ENCODE measurements at regions not wholly inside any gene's neighbourhood (a gene's known extent, or its start where the extent isn't known, plus 50 kb on each side); places are given as distances from the start of the nearest gene placed in this dataset.

GRCh38 chr16:85237817-85238216 lies 125.5 kb upstream of the CIBAR2 start:
- TF ChIP-seq, protein P1, sequence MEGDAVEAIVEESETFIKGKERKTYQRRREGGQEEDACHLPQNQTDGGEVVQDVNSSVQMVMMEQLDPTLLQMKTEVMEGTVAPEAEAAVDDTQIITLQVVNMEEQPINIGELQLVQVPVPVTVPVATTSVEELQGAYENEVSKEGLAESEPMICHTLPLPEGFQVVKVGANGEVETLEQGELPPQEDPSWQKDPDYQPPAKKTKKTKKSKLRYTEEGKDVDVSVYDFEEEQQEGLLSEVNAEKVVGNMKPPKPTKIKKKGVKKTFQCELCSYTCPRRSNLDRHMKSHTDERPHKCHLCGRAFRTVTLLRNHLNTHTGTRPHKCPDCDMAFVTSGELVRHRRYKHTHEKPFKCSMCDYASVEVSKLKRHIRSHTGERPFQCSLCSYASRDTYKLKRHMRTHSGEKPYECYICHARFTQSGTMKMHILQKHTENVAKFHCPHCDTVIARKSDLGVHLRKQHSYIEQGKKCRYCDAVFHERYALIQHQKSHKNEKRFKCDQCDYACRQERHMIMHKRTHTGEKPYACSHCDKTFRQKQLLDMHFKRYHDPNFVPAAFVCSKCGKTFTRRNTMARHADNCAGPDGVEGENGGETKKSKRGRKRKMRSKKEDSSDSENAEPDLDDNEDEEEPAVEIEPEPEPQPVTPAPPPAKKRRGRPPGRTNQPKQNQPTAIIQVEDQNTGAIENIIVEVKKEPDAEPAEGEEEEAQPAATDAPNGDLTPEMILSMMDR (IDR thresholded peaks at IDR 0.05; ENCODE audit: low read depth, low read length) = no peak
- TF ChIP-seq EZH2phosphoT487 (IDR thresholded peaks at IDR 0.05; ENCODE audit: low read depth) = no peak
